Panc1 (cell line): ENCODE measurements at regions not wholly inside any gene's neighbourhood (a gene's known extent, or its start where the extent isn't known, plus 50 kb on each side); places are given as distances from the start of the nearest gene placed in this dataset.

ENCODE experiments used
- ATAC-seq: fragments of 200-7000 bp; cut with Tn5 transposase; 2 replicates; pipeline ENCODE4 v1.9.1; 2020; ENCODE audit warnings: mild to moderate bottlenecking, moderate library complexity
- BruUV-seq: library from RNA; stranded (reverse); fragments of 400-500 nt; replicated peaks from 2 replicates; lab custom pipeline; 2021; lab: Mats Ljungman, UMichigan
- CTCF ChIA-PET: fragments of 300-600 bp; sonication (Branson Sonifier 250); formaldehyde crosslinking; loops from one replicate; lab custom pipeline; 2022; ENCODE audit warnings: antibody characterized with exemption; lab: Charles Lee
- POLR2A ChIA-PET: fragments of 300-600 bp; sonication (Branson Sonifier 250); formaldehyde crosslinking; loops from one replicate; lab custom pipeline; 2022; ENCODE audit warnings: antibody characterized with exemption; lab: Charles Lee
- DNase-seq: peaks from one replicate; pipeline ENCODE4 v3.0.0-alpha.2; 2010; ENCODE audit warnings: low read depth, low spot score
- H3K27ac ChIP-seq: 2 replicates; pipeline ENCODE4 v1.5.1; 2011; ENCODE audit warnings: mild to moderate bottlenecking, low read length, inconsistent platforms
- H3K27me3 ChIP-seq: fragments of 200-500 bp; sonication (Bioruptor generic); 2 replicates; pipeline ENCODE4 v1.6.0; 2014; ENCODE audit warnings: low read length, inconsistent platforms; ENCODE audit not compliant: control insufficient read depth, insufficient read depth
- H3K36me3 ChIP-seq: fragments of 200-500 bp; sonication (Bioruptor generic); 2 replicates; pipeline ENCODE4 v1.5.1; 2014; ENCODE audit warnings: inconsistent platforms, mild to moderate bottlenecking, low read length, moderate library complexity; ENCODE audit not compliant: control insufficient read depth, insufficient read depth
- H3K4me1 ChIP-seq: 2 replicates; pipeline ENCODE4 v1.5.1; 2011; ENCODE audit warnings: inconsistent platforms, mild to moderate bottlenecking, low read length, moderate library complexity; ENCODE audit not compliant: control insufficient read depth, insufficient read depth
- H3K4me3 ChIP-seq, 2 experiments: 2 replicates each; pipeline ENCODE4 v1.5.1; 2011 to 2012; ENCODE audit warnings: low read depth in 2 of 2, low read length in 2 of 2, mild to moderate bottlenecking in 2 of 2, inconsistent platforms in 1 of 2, moderate library complexity in 1 of 2
- H3K9me3 ChIP-seq: fragments of 200-500 bp; sonication (Bioruptor generic); 2 replicates; pipeline ENCODE4 v1.5.1; 2014; ENCODE audit warnings: low read depth, mild to moderate bottlenecking, inconsistent platforms, low read length, moderate library complexity; ENCODE audit not compliant: control insufficient read depth, insufficient read depth
- CTCF ChIP-seq: fragments of 450-650 bp; IDR thresholded peaks from 2 replicates; pipeline ENCODE4 v1.5.1; 2017; ENCODE audit warnings: mild to moderate bottlenecking
- POLR2AphosphoS5 ChIP-seq: IDR thresholded peaks from 2 replicates; pipeline ENCODE4 v1.6.1; 2012; ENCODE audit warnings: mild to moderate bottlenecking, low read depth, low read length, moderate library complexity
- REST ChIP-seq, 2 experiments: IDR thresholded peaks; 2 replicates each; pipeline ENCODE4 v1.6.1; 2011 to 2012; ENCODE audit warnings: low read depth in 2 of 2, control low read depth in 1 of 2, low read length in 1 of 2, mild to moderate bottlenecking in 1 of 2, moderate library complexity in 1 of 2; ENCODE audit not compliant: insufficient read depth in 1 of 2
- SIN3A ChIP-seq: IDR thresholded peaks from 2 replicates; pipeline ENCODE4 v1.6.1; 2012; ENCODE audit warnings: low read depth, mild to moderate bottlenecking, low read length, moderate library complexity, borderline replicate concordance; ENCODE audit not compliant: insufficient read depth
- TCF7L2 ChIP-seq: IDR thresholded peaks from 2 replicates; pipeline ENCODE4 v1.6.1; 2011; ENCODE audit warnings: mild to moderate bottlenecking, low read depth, low read length, inconsistent platforms
- in situ Hi-C: cut with HindIII; loops from 2 replicates; pipeline ENCODE4 v1.10.0; 2016; ENCODE audit warnings: low sequenced_read_pairs, low pct_unique_long_range_greater_than_20kb
- intact Hi-C: fragments of 100-400 bp; cut with micrococcal nuclease; formaldehyde crosslinking; loops from one replicate; pipeline ENCODE4 v1.10.0; 2022; ENCODE audit not compliant: unreplicated experiment

GRCh38 chr20:51176446-51176845 lies 153.5 kb upstream of the KCNG1 start:
- BruUV-seq = no TSS peak
- TF ChIP-seq CTCF (no peak), SIN3A (no peak), REST (IDR thresholded peaks at IDR 0.05; ENCODE audit: insufficient read depth in 1 of 2, low read depth in 2 of 2, low read length in 1 of 2) (no peak), TCF7L2 (no peak), POLR2AphosphoS5 (no peak)
- DNase-seq (no peak), ATAC-seq (no peak)
- H3K4me3 ChIP-seq = no peak overlapping the region
- peaks cover 19% of the 10 kb centered on the region for H3K27me3 ChIP-seq
- H3K9me3 ChIP-seq = no peaks in the 10 kb centered on the region
- H3K36me3 ChIP-seq = no peaks in the 10 kb centered on the region
- intact Hi-C loops = no loop called here
- POLR2A ChIA-PET = interaction anchor here (0.6 kb wide), 1 partner anchor 383 kb away, joined by 9 read pairs; no protein-coding TSS in a partner anchor
- no peak overlapping the region for H3K27ac ChIP-seq
- no peaks in the 10 kb centered on the region for H3K4me1 ChIP-seq
- in situ Hi-C loops = no loop called here
- CTCF ChIA-PET = no interaction called here

- Histone ChIP-seq H3K27me3 (peaks cover 18% of the 10 kb centered on the region), H3K36me3 (no peaks in the 10 kb centered on the region), H3K4me1 (no peaks in the 10 kb centered on the region), H3K27ac (no peak overlapping the region), H3K4me3 (no peak overlapping the region), H3K9me3 (no peaks in the 10 kb centered on the region)
- ChIA-PET POLR2A (no interaction called here), CTCF (interaction anchor here (0.6 kb wide), 1 partner anchor 146 kb away, joined by 3 read pairs; no protein-coding TSS in a partner anchor)
- TF ChIP-seq POLR2AphosphoS5 = no peak
- TF ChIP-seq REST (IDR thresholded peaks at IDR 0.05; ENCODE audit: insufficient read depth in 1 of 2, low read depth in 2 of 2, low read length in 1 of 2) = no peak
- TF ChIP-seq CTCF = no peak
- no peak for TF ChIP-seq SIN3A
- TF ChIP-seq TCF7L2 = no peak
- ATAC-seq (no peak), DNase-seq (no peak)
- in situ Hi-C loops (no loop called here), intact Hi-C loops (no loop called here)
- BruUV-seq = no TSS peak
Measured at GRCh38 chr20:51175724-51176123, 152.8 kb upstream of the KCNG1 start.
